ENCODE measurements at regions not wholly inside any gene's neighbourhood (a gene's known extent, or its start where the extent isn't known, plus 50 kb on each side); places are given as distances from the start of the nearest gene placed in this dataset.

- no peak overlapping the region for H3K4me3 ChIP-seq (replicated peaks; ENCODE audit: insufficient read depth, low read length)
- H3K27me3 ChIP-seq (ENCODE audit: insufficient read depth, poor library complexity, severe bottlenecking): no peaks in the 10 kb centered on the region
- DNase-seq (ENCODE audit: low read depth in 1 of 2, low spot score in 1 of 2): no peak
- no peak overlapping the region for H3K27ac ChIP-seq (replicated peaks)
- TF ChIP-seq POLR2AphosphoS5 (IDR thresholded peaks at IDR 0.05; ENCODE audit: low read depth) (no peak), SPI1 (IDR thresholded peaks at IDR 0.05; ENCODE audit: borderline replicate concordance, low read depth) (no peak), CTCF (IDR thresholded peaks at IDR 0.05; ENCODE audit: insufficient read depth, low read length) (no peak), GABPA (IDR thresholded peaks at IDR 0.05; ENCODE audit: low read depth) (no peak), REST (IDR thresholded peaks at IDR 0.05; ENCODE audit: insufficient replicate concordance, low read depth) (no peak)
Measured at GRCh38 chr11:42720716-42721563, 590.9 kb upstream of the API5 start.

- DNase-seq (ENCODE audit: low read depth in 1 of 2, low spot score in 1 of 2): no peak
- no peak overlapping the region for H3K4me3 ChIP-seq (replicated peaks; ENCODE audit: insufficient read depth, low read length)
- no peaks in the 10 kb centered on the region for H3K27me3 ChIP-seq (ENCODE audit: insufficient read depth, poor library complexity, severe bottlenecking)
- no peak overlapping the region for H3K27ac ChIP-seq (replicated peaks)
- TF ChIP-seq GABPA (IDR thresholded peaks at IDR 0.05; ENCODE audit: low read depth) (no peak), CTCF (IDR thresholded peaks at IDR 0.05; ENCODE audit: insufficient read depth, low read length) (no peak), SPI1 (IDR thresholded peaks at IDR 0.05; ENCODE audit: borderline replicate concordance, low read depth) (no peak), REST (IDR thresholded peaks at IDR 0.05; ENCODE audit: insufficient replicate concordance, low read depth) (no peak), POLR2AphosphoS5 (IDR thresholded peaks at IDR 0.05; ENCODE audit: low read depth) (no peak)
Measured at GRCh38 chr11:42727879-42728278, 583.9 kb upstream of the API5 start.

GRCh38 chr11:42762348-42762747 is 549.4 kb upstream of the API5 start:
- Histone ChIP-seq H3K27me3 (ENCODE audit: insufficient read depth, poor library complexity, severe bottlenecking) (no peaks in the 10 kb centered on the region), H3K27ac (replicated peaks) (no peak overlapping the region), H3K4me3 (replicated peaks; ENCODE audit: insufficient read depth, low read length) (no peak overlapping the region)
- DNase-seq (ENCODE audit: low read depth in 1 of 2, low spot score in 1 of 2): no peak
- TF ChIP-seq CTCF (IDR thresholded peaks at IDR 0.05; ENCODE audit: insufficient read depth, low read length) (no peak), POLR2AphosphoS5 (IDR thresholded peaks at IDR 0.05; ENCODE audit: low read depth) (no peak), REST (IDR thresholded peaks at IDR 0.05; ENCODE audit: insufficient replicate concordance, low read depth) (no peak), SPI1 (IDR thresholded peaks at IDR 0.05; ENCODE audit: borderline replicate concordance, low read depth) (no peak), GABPA (IDR thresholded peaks at IDR 0.05; ENCODE audit: low read depth) (no peak)
